ENCODE measurements at regions not wholly inside any gene's neighbourhood (a gene's known extent, or its start where the extent isn't known, plus 50 kb on each side); places are given as distances from the start of the nearest gene placed in this dataset.

GRCh38 chr4:183763990-183764754 is 105.1 kb downstream of the TRAPPC11 start:
- DNase-seq (ENCODE audit: low spot score): no peak

GRCh38 chr4:183765251-183765911 is 106.3 kb downstream of the TRAPPC11 start:
- no peak for DNase-seq (ENCODE audit: low spot score)

GRCh38 chr4:183766140-183766539 is 107.0 kb downstream of the TRAPPC11 start:
- no peak for DNase-seq (ENCODE audit: low spot score)

GRCh38 chr4:183770906-183771305 is 111.8 kb downstream of the TRAPPC11 start:
- no peak for DNase-seq (ENCODE audit: low spot score)

GRCh38 chr4:183772361-183772760 is 113.3 kb downstream of the TRAPPC11 start:
- DNase-seq (ENCODE audit: low spot score): no peak

- DNase-seq (ENCODE audit: low spot score): no peak
Observed at GRCh38 chr4:183773790-183774189, 114.7 kb downstream of the TRAPPC11 start.

- DNase-seq (ENCODE audit: low spot score): no peak
Observed at GRCh38 chr4:183783306-183783705, 121.8 kb upstream of the STOX2 start.

- DNase-seq (ENCODE audit: low spot score): no peak
Observed at GRCh38 chr4:183783991-183784553, 121.0 kb upstream of the STOX2 start.

- no peak for DNase-seq (ENCODE audit: low spot score)
Observed at GRCh38 chr4:183788308-183788905, 116.7 kb upstream of the STOX2 start.

- no peak for DNase-seq (ENCODE audit: low spot score)
Observed at GRCh38 chr4:183789657-183790056, 115.5 kb upstream of the STOX2 start.

GRCh38 chr4:183790661-183791060 is 114.4 kb upstream of the STOX2 start:
- no peak for DNase-seq (ENCODE audit: low spot score)

- no peak for DNase-seq (ENCODE audit: low spot score)
Observed at GRCh38 chr4:183797011-183797444, 108.1 kb upstream of the STOX2 start.

- DNase-seq (ENCODE audit: low spot score): no peak
Observed at GRCh38 chr4:183797445-183798300, 107.4 kb upstream of the STOX2 start.

- DNase-seq (ENCODE audit: low spot score): no peak
Observed at GRCh38 chr4:183798301-183799253, 106.5 kb upstream of the STOX2 start.

- no peak for DNase-seq (ENCODE audit: low spot score)
Observed at GRCh38 chr4:183801457-183802165, 103.5 kb upstream of the STOX2 start.

- no peak for DNase-seq (ENCODE audit: low spot score)
Observed at GRCh38 chr4:183806341-183806740, 98.8 kb upstream of the STOX2 start.

GRCh38 chr4:183807420-183808096 is 97.5 kb upstream of the STOX2 start:
- no peak for DNase-seq (ENCODE audit: low spot score)

GRCh38 chr4:183808097-183808456 is 97.0 kb upstream of the STOX2 start:
- DNase-seq (ENCODE audit: low spot score): no peak

- no peak for DNase-seq (ENCODE audit: low spot score)
Observed at GRCh38 chr4:183812567-183812966, 92.5 kb upstream of the STOX2 start.
